A673 (cell line): ENCODE measurements at regions not wholly inside any gene's neighbourhood (a gene's known extent, or its start where the extent isn't known, plus 50 kb on each side); places are given as distances from the start of the nearest gene placed in this dataset.
A peak's percentile ranks its signal among the peaks of the same experiment; 100 is the strongest.
"Not testable (repeated sequence)": the region's sequence is repeated elsewhere in the genome, so short reads cannot be mapped to it uniquely, and the experiment has no call there.

Experiments
- BruUV-seq: library from RNA; stranded (reverse); fragments of 400-500 nt; replicated peaks from 2 replicates; lab custom pipeline; 2021; lab: Mats Ljungman, UMichigan
- CTCF ChIA-PET: fragments of 300-600 bp; sonication (Branson Sonifier 250); formaldehyde crosslinking; loops from one replicate; lab custom pipeline; 2022; ENCODE audit warnings: antibody characterized with exemption; lab: Charles Lee
- POLR2A ChIA-PET: fragments of 300-600 bp; sonication (Branson Sonifier 250); formaldehyde crosslinking; loops from one replicate; lab custom pipeline; 2022; ENCODE audit warnings: antibody characterized with exemption; ENCODE audit not compliant: low non-redundant PET; lab: Charles Lee
- DNase-seq: peaks from one replicate; pipeline ENCODE4 v3.0.0-alpha.2; 2015; ENCODE audit warnings: low spot score
- H3K27ac ChIP-seq: fragments of 200-600 bp; sonication (generic); 2 replicates; pipeline ENCODE4 v1.5.1; 2016; ENCODE audit warnings: mixed run types, low read depth, mild to moderate bottlenecking, mixed read lengths, antibody characterized with exemption, low read length; ENCODE audit not compliant: poor library complexity, severe bottlenecking
- H3K27me3 ChIP-seq: fragments of 200-600 bp; sonication (generic); replicated peaks from 2 replicates; pipeline ENCODE4 v1.6.1; 2017; ENCODE audit warnings: mixed run types, low read depth, mild to moderate bottlenecking, mixed read lengths, antibody characterized with exemption, low read length; ENCODE audit not compliant: insufficient read depth, poor library complexity
- H3K36me3 ChIP-seq: fragments of 200-600 bp; sonication (generic); 2 replicates; pipeline ENCODE4 v1.6.1; 2016; ENCODE audit warnings: mixed run types, mild to moderate bottlenecking, mixed read lengths, antibody characterized with exemption, low read length; ENCODE audit not compliant: insufficient read depth, poor library complexity, severe bottlenecking
- H3K4me1 ChIP-seq: fragments of 200-600 bp; sonication (generic); 2 replicates; pipeline ENCODE4 v1.6.1; 2017; ENCODE audit warnings: mixed run types, mild to moderate bottlenecking, mixed read lengths, antibody characterized with exemption, low read length; ENCODE audit not compliant: insufficient read depth, poor library complexity, severe bottlenecking
- H3K4me3 ChIP-seq: fragments of 200-600 bp; sonication (generic); 2 replicates; pipeline ENCODE4 v1.5.1; 2016; ENCODE audit warnings: low read depth, mixed run types, mild to moderate bottlenecking, mixed read lengths, low read length; ENCODE audit not compliant: poor library complexity, severe bottlenecking
- H3K9me3 ChIP-seq: fragments of 200-600 bp; sonication (generic); 2 replicates; pipeline ENCODE4 v1.6.1; 2016; ENCODE audit warnings: mixed run types, low read depth, mild to moderate bottlenecking, mixed read lengths, antibody characterized with exemption, low read length; ENCODE audit not compliant: poor library complexity, severe bottlenecking
- intact Hi-C: fragments of 100-400 bp; cut with micrococcal nuclease; formaldehyde crosslinking; loops from one replicate; pipeline ENCODE4 v1.10.0; 2022; ENCODE audit not compliant: unreplicated experiment

DNA sequence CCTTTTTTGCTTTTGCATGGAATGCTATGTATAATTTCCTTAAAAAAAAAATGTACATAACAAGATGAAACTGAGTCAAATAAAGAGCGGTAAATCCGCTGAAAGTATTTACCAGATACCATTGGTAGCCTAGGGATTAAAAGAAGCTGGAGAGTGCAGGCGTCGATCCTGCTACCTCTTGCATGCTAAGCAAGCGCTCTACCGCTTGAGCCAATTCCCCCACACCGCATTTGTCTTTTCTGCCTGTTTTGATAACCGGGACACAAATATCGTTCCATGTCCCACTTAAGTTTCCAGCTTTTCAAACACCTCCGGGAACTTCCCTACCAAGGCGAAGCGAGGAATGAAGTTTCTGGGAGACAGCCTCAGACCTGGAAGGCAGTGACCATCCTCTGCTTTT, 113.9 kb upstream of the ZNF322 start:
- H3K4me3 ChIP-seq, H3K4me1 ChIP-seq, DNase-seq, H3K36me3 ChIP-seq, H3K27me3 ChIP-seq, H3K27ac ChIP-seq, H3K9me3 ChIP-seq, BruUV-seq, POLR2A ChIA-PET, CTCF ChIA-PET, intact Hi-C loops: not testable (repeated sequence)

DNA sequence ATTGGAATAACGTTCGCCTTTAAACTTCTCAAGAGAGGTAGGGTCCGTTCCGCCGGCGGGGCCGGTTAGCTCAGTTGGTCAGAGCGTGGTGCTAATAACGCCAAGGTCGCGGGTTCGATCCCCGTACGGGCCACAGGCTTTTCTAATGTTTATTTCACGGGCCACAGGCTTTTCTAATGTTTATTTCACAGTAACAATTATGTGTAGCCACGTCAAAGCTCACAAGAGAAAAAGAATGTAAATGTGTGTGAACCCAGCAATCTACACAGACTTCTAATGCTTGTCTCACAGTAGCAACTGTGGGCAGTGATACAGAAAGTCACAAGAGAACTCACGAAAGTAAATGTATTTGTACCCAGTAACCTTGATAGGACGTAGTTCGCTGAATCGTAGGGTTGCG, 121.0 kb upstream of the ZNF322 start:
- intact Hi-C loops, H3K4me3 ChIP-seq, H3K27me3 ChIP-seq, H3K36me3 ChIP-seq, H3K4me1 ChIP-seq, DNase-seq, H3K27ac ChIP-seq, H3K9me3 ChIP-seq, CTCF ChIA-PET, POLR2A ChIA-PET: not testable (repeated sequence)
- TSS peak; percentile 79 for BruUV-seq

DNA sequence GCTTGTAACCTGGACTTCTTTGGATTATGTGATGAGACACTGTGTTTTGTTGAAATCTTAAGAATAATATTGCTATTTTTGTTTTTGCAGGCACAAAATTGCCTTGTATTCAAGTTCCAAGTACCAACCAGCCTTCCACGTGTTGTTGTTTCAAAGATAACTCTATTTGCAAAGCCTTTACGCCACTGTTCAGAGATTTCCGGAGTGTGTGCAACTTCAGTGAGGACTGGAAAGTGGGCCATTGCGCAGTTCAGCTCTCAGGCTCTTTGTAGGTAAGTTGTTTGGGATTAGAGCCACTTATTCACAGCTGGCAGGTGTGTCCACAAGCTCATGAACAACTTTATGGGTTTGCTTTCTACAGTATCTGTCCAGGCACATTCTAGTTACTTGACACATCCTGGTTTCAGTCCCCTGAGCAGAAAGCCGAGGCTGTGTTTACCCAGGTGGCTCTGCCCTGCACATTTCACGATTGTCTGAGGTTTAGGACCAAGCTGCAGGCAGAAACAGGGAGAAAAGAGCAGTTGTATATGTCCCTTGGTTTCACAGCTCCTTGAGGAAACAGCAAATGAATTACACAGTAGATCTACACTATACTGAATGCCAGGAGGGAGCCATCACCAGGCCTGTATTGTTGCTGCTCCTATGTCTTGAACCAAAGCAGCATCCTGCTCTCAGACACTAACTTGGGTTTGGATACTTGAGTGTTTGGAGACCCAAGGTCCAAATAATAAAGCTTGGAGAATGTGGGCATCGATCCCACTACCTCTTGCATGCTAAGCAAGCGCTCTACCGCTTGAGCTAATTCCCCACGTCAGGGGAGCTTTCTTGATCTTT, 136.1 kb upstream of the ZNF322 start:
- CTCF ChIA-PET, BruUV-seq, H3K27ac ChIP-seq, H3K4me1 ChIP-seq, H3K9me3 ChIP-seq, H3K36me3 ChIP-seq, DNase-seq, H3K27me3 ChIP-seq, H3K4me3 ChIP-seq, POLR2A ChIA-PET, intact Hi-C loops: not testable (repeated sequence)

GRCh38 chr6:26799903-26800633, 140.5 kb upstream of the ZNF322 start:
- CTCF ChIA-PET, intact Hi-C loops, POLR2A ChIA-PET, DNase-seq, H3K36me3 ChIP-seq, H3K9me3 ChIP-seq, H3K4me3 ChIP-seq, H3K27ac ChIP-seq, BruUV-seq, H3K4me1 ChIP-seq, H3K27me3 ChIP-seq: not testable (repeated sequence)

DNA sequence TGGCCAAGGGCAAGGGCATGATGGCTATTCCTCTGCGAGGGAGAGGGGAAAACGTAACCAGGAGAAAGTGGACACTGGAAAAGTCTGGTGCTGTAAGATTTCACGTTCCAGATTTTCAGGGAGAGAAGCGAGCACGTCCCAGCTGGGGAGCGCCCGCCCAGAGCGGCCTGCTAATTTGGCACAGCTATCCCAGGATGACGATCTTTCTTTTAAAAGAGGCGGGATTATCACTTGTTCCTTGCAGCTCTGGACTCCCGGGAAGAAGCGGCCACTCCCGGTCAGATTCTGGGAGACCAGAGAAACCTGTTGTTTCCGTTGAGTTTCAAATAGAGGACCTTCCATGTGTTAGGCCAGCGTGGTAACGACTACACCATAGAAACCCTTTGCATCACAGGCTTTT, 144.2 kb upstream of the ZNF322 start:
- H3K4me1 ChIP-seq, H3K36me3 ChIP-seq, BruUV-seq, intact Hi-C loops, DNase-seq, CTCF ChIA-PET, H3K9me3 ChIP-seq, POLR2A ChIA-PET, H3K27me3 ChIP-seq, H3K27ac ChIP-seq, H3K4me3 ChIP-seq: not testable (repeated sequence)

- H3K27me3 ChIP-seq, POLR2A ChIA-PET, H3K9me3 ChIP-seq, H3K27ac ChIP-seq, H3K4me1 ChIP-seq, intact Hi-C loops, BruUV-seq, H3K4me3 ChIP-seq, CTCF ChIA-PET, H3K36me3 ChIP-seq, DNase-seq: not testable (repeated sequence)
Observed at GRCh38 chr6:26811486-26812116, 152.1 kb upstream of the ZNF322 start.

- H3K36me3 ChIP-seq, H3K27ac ChIP-seq, H3K4me3 ChIP-seq, CTCF ChIA-PET, DNase-seq, H3K9me3 ChIP-seq, H3K4me1 ChIP-seq, POLR2A ChIA-PET, intact Hi-C loops, BruUV-seq, H3K27me3 ChIP-seq: not testable (repeated sequence)
Observed at GRCh38 chr6:26818640-26819225, 159.2 kb upstream of the ZNF322 start.
